ENCODE measurements at regions not wholly inside any gene's neighbourhood (a gene's known extent, or its start where the extent isn't known, plus 50 kb on each side); places are given as distances from the start of the nearest gene placed in this dataset.

DNA sequence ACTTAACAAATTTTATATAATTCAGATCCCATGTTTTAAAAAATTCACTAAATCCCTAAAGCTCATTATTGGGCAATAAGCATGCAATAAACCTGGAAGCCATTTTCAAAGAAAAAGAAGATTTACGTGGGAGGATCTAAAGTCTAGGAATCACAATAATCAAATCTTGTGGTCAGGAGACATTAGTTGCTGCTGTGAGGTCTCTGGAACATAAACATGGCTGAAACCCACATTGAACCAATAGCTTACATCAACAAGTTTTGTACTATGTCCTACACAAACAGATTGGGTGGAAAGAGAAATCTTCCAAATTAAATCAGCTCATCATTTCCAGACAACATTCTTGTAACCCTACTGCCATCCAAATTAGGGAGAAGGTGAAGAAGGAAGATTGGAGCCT lies 121.9 kb upstream of the EPHA3 start:
- no peaks in the 10 kb centered on the region for H3K27me3 Mint-ChIP-seq (ENCODE audit: low read depth)
- no peak for ATAC-seq
- no peaks in the 10 kb centered on the region for H3K9me3 Mint-ChIP-seq
- H3K4me1 Mint-ChIP-seq = no peaks in the 10 kb centered on the region
- no peak overlapping the region for H3K27ac Mint-ChIP-seq
- no peak overlapping the region for H3K4me3 Mint-ChIP-seq
- no peaks in the 10 kb centered on the region for H3K36me3 Mint-ChIP-seq
- TF ChIP-seq FOXJ3 (CRISPR knock-in tag; IDR thresholded peaks at IDR 0.05; ENCODE audit: borderline replicate concordance) (no peak), TEAD1 (CRISPR knock-in tag; IDR thresholded peaks at IDR 0.05) (no peak), ZNF396 (CRISPR knock-in tag; IDR thresholded peaks at IDR 0.05; ENCODE audit: borderline replicate concordance) (no peak), GTF2I (CRISPR knock-in tag; conservative IDR thresholded peaks at IDR 0.05) (no peak), SMAD3 (CRISPR knock-in tag; IDR thresholded peaks at IDR 0.05; ENCODE audit: borderline replicate concordance) (no peak), ZNF138 (CRISPR knock-in tag; conservative IDR thresholded peaks at IDR 0.05) (no peak), SMAD4 (CRISPR knock-in tag; IDR thresholded peaks at IDR 0.05) (no peak), TCF7 (CRISPR knock-in tag; IDR thresholded peaks at IDR 0.05; ENCODE audit: low read depth) (no peak), MXD4 (CRISPR knock-in tag; IDR thresholded peaks at IDR 0.05; ENCODE audit: borderline replicate concordance) (no peak)
- TF ChIP-seq, protein P1, sequence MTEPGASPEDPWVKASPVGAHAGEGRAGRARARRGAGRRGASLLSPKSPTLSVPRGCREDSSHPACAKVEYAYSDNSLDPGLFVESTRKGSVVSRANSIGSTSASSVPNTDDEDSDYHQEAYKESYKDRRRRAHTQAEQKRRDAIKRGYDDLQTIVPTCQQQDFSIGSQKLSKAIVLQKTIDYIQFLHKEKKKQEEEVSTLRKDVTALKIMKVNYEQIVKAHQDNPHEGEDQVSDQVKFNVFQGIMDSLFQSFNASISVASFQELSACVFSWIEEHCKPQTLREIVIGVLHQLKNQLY (CRISPR knock-in tag; IDR thresholded peaks at IDR 0.05) = no peak
- TF ChIP-seq, protein P2, sequence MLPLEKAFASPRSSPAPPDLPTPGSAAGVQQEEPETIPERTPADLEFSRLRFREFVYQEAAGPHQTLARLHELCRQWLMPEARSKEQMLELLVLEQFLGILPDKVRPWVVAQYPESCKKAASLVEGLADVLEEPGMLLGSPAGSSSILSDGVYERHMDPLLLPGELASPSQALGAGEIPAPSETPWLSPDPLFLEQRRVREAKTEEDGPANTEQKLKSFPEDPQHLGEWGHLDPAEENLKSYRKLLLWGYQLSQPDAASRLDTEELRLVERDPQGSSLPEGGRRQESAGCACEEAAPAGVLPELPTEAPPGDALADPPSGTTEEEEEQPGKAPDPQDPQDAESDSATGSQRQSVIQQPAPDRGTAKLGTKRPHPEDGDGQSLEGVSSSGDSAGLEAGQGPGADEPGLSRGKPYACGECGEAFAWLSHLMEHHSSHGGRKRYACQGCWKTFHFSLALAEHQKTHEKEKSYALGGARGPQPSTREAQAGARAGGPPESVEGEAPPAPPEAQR (CRISPR knock-in tag; IDR thresholded peaks at IDR 0.05) = no peak
- TF ChIP-seq, protein P3, sequence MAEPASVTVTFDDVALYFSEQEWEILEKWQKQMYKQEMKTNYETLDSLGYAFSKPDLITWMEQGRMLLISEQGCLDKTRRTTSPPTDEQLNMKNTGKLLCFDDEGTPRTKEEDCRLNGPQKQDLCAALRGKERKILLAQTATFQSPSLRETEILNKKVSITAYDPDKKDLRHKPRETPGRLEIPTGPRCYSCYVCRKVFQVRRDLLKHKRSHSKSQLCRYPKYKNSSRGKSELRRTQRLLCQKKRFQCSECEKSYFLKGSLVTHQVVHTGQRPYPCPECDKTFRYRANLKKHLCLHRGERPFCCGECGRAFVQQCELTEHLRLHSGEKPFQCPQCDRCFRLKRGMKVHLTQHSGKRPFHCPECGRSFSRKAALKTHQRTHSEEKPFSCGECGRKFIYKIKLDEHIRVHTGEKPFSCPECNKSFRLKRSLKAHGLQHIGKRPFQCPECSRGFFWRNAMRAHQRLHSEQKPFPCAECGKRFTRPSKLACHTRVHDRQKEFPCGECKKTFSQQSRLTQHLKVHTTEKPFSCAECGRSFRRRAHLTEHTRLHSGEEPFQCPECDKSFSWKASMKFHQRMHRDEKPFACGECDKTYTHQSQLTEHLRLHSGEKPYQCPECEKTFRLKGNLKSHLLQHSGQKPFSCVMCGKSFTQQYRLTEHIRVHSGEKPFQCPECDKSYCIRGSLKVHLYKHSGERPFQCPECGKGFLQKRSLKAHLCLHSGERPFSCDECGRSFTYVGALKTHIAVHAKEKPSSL (CRISPR knock-in tag; conservative IDR thresholded peaks at IDR 0.05) = no peak
- TF ChIP-seq, protein P4, sequence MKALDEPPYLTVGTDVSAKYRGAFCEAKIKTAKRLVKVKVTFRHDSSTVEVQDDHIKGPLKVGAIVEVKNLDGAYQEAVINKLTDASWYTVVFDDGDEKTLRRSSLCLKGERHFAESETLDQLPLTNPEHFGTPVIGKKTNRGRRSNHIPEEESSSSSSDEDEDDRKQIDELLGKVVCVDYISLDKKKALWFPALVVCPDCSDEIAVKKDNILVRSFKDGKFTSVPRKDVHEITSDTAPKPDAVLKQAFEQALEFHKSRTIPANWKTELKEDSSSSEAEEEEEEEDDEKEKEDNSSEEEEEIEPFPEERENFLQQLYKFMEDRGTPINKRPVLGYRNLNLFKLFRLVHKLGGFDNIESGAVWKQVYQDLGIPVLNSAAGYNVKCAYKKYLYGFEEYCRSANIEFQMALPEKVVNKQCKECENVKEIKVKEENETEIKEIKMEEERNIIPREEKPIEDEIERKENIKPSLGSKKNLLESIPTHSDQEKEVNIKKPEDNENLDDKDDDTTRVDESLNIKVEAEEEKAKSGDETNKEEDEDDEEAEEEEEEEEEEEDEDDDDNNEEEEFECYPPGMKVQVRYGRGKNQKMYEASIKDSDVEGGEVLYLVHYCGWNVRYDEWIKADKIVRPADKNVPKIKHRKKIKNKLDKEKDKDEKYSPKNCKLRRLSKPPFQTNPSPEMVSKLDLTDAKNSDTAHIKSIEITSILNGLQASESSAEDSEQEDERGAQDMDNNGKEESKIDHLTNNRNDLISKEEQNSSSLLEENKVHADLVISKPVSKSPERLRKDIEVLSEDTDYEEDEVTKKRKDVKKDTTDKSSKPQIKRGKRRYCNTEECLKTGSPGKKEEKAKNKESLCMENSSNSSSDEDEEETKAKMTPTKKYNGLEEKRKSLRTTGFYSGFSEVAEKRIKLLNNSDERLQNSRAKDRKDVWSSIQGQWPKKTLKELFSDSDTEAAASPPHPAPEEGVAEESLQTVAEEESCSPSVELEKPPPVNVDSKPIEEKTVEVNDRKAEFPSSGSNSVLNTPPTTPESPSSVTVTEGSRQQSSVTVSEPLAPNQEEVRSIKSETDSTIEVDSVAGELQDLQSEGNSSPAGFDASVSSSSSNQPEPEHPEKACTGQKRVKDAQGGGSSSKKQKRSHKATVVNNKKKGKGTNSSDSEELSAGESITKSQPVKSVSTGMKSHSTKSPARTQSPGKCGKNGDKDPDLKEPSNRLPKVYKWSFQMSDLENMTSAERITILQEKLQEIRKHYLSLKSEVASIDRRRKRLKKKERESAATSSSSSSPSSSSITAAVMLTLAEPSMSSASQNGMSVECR (CRISPR knock-in tag; IDR thresholded peaks at IDR 0.05; ENCODE audit: borderline replicate concordance) = no peak
- no peak for DNase-seq (ENCODE audit: low spot score)
- ChIA-PET CTCF (no interaction called here), POLR2A (no interaction called here)

DNA sequence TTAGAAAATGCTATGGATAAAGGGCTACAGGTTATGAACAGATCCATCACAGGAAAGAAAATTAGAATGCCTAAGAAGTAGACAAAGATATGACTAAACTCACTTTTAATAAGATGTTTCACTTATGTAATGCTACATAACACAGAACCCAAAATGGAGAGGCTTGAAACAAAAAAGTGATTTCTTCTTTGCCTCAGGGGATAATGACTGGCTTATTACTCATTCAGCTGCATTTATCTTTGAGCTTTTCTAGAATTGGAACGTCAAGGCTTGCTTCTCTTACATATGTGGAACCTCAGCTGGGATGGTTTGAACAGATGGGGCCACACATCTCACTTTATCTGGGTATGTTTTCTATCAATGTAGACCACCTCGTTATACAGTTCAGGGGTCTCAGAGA lies 120.6 kb upstream of the EPHA3 start:
- Mint-ChIP-seq H3K27me3 (ENCODE audit: low read depth) (no peaks in the 10 kb centered on the region), H3K36me3 (no peaks in the 10 kb centered on the region), H3K4me3 (no peak overlapping the region), H3K27ac (no peak overlapping the region), H3K4me1 (no peaks in the 10 kb centered on the region), H3K9me3 (no peaks in the 10 kb centered on the region)
- ATAC-seq (no peak), DNase-seq (ENCODE audit: low spot score) (no peak)
- ChIA-PET POLR2A (no interaction called here), CTCF (interaction anchor here (0.7 kb wide), 1 partner anchor 305 kb away, joined by 3 read pairs; no protein-coding TSS in a partner anchor)
- TF ChIP-seq, protein P5, sequence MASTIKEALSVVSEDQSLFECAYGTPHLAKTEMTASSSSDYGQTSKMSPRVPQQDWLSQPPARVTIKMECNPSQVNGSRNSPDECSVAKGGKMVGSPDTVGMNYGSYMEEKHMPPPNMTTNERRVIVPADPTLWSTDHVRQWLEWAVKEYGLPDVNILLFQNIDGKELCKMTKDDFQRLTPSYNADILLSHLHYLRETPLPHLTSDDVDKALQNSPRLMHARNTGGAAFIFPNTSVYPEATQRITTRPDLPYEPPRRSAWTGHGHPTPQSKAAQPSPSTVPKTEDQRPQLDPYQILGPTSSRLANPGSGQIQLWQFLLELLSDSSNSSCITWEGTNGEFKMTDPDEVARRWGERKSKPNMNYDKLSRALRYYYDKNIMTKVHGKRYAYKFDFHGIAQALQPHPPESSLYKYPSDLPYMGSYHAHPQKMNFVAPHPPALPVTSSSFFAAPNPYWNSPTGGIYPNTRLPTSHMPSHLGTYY (CRISPR knock-in tag; IDR thresholded peaks at IDR 0.05) = no peak
- TF ChIP-seq, protein P6, sequence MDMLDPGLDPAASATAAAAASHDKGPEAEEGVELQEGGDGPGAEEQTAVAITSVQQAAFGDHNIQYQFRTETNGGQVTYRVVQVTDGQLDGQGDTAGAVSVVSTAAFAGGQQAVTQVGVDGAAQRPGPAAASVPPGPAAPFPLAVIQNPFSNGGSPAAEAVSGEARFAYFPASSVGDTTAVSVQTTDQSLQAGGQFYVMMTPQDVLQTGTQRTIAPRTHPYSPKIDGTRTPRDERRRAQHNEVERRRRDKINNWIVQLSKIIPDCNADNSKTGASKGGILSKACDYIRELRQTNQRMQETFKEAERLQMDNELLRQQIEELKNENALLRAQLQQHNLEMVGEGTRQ (CRISPR knock-in tag; IDR thresholded peaks at IDR 0.05) = no peak
- no peak for TF ChIP-seq ZNF121 (CRISPR knock-in tag; IDR thresholded peaks at IDR 0.05)

All from WTC11 (cell line).